PFSK-1 (cell line): ENCODE measurements at regions not wholly inside any gene's neighbourhood (a gene's known extent, or its start where the extent isn't known, plus 50 kb on each side); places are given as distances from the start of the nearest gene placed in this dataset.

ENCODE experiments used
- FOXP2 ChIP-seq: optimal IDR thresholded peaks from 2 replicates; pipeline ENCODE3; 2011; ENCODE audit warnings: borderline replicate concordance, control low read depth, inconsistent platforms; ENCODE audit not compliant: insufficient read depth; ENCODE audit errors: extremely low read length, extremely low read depth
- POLR2AphosphoS5 ChIP-seq: IDR thresholded peaks from 2 replicates; pipeline ENCODE4 v1.6.1; 2012; ENCODE audit warnings: low read depth, mild to moderate bottlenecking, control low read depth, low read length, moderate library complexity
- SIN3A ChIP-seq: IDR thresholded peaks from 2 replicates; pipeline ENCODE4 v1.6.1; 2012; ENCODE audit warnings: mild to moderate bottlenecking, low read length, moderate library complexity, borderline replicate concordance; ENCODE audit not compliant: insufficient read depth
- TAF1 ChIP-seq: IDR thresholded peaks from 2 replicates; pipeline ENCODE4 v1.6.1; 2012; ENCODE audit warnings: low read length, control low read depth, borderline replicate concordance; ENCODE audit not compliant: insufficient read depth

GRCh38 chr1:65679773-65680172, 112.9 kb upstream of the PDE4B start:
- no peak for TF ChIP-seq TAF1
- no peak for TF ChIP-seq POLR2AphosphoS5
- TF ChIP-seq SIN3A: no peak
- TF ChIP-seq FOXP2: no peak
